ENCODE measurements at regions not wholly inside any gene's neighbourhood (a gene's known extent, or its start where the extent isn't known, plus 50 kb on each side); places are given as distances from the start of the nearest gene placed in this dataset.
"Not testable (repeated sequence)": the region's sequence is repeated elsewhere in the genome, so short reads cannot be mapped to it uniquely, and the experiment has no call there.

DNA sequence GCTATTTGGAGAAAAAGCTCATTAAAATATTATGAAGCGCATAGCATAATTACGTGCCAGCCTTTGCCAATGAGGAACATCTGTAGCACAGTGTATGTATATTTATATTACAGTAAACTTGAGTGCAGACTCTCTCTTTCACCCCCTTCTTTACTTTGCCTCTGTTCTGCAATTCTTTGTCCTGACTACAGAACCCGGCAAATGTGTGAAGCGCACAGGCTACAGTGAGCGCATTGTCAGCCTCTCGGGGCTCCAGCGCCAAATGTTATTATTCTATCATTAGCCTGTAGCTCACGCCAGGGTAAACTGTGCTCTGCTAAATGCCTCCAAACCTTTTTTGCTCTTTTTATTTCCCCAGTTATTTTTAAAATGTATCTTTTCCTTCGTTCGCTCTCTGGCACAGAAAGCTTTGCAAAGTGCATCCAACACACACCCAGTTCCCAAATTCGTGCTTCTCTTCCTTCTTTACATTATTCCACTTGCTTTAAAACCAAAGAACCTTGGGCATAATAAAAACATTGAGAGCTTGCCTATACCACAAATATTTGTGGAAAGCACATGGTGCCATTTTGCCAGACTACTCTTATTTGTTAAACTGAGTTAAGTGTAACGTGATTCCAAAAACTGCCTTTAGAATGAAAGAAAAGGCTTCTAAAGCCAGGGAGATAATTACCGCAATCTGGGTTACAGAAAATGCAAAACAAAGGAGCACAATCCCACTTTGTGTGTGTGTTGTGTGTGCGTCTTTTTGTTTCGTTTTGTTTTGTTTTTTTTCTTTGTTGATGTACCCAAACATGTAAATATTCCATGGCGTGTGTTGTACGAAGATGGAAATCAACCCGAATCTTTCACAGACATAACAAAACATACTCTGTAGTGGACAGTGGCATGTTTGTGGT, 164.1 kb upstream of the MPDZ start:
- no peak for DNase-seq (ENCODE audit: low read depth)
- TF ChIP-seq, protein P1, sequence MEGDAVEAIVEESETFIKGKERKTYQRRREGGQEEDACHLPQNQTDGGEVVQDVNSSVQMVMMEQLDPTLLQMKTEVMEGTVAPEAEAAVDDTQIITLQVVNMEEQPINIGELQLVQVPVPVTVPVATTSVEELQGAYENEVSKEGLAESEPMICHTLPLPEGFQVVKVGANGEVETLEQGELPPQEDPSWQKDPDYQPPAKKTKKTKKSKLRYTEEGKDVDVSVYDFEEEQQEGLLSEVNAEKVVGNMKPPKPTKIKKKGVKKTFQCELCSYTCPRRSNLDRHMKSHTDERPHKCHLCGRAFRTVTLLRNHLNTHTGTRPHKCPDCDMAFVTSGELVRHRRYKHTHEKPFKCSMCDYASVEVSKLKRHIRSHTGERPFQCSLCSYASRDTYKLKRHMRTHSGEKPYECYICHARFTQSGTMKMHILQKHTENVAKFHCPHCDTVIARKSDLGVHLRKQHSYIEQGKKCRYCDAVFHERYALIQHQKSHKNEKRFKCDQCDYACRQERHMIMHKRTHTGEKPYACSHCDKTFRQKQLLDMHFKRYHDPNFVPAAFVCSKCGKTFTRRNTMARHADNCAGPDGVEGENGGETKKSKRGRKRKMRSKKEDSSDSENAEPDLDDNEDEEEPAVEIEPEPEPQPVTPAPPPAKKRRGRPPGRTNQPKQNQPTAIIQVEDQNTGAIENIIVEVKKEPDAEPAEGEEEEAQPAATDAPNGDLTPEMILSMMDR (IDR thresholded peaks at IDR 0.05; ENCODE audit: control insufficient read depth, insufficient read depth, low read depth, low read length, missing control alignments) = no peak

DNA sequence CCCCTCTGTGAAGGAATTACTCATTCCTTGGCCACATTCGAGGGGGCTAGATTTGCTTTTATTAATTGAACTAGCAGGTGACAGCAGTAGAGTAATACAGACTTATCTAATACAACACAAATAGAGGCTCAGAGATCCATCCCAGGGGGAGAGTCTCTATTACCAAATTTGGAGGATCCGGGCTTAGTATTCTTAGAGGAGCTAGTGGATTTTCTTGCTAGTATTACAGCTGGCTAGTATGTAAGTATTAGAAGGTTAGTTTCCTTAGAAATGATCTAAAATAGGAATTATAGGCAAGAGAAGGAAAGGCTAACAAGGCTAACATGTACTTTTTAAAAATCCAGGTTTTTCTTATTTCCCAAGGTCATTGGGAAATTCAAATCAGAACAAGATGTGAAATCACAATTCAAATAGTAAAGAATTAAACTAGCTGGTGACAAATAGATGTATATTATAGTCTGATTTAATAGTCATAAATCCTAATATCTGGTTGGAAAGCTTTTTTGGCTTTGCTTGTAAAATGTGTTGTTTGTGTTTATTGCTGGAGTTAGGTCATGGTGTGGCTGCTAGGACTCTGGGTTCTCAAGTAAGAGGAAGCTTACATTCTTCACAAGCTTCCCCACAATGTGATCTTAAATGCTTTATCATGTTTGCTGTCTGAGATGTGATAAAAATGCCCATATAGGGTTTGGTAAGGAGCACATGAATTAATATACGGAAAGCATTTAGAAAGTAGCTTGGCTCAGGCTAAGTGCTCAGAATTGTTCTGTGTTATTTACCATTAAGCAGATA, 160.4 kb upstream of the MPDZ start:
- TF ChIP-seq, protein P1 (IDR thresholded peaks at IDR 0.05; ENCODE audit: control insufficient read depth, insufficient read depth, low read depth, low read length, missing control alignments) = no peak
- DNase-seq (ENCODE audit: low read depth) = no peak
- H3K4me3 ChIP-seq (ENCODE audit: control insufficient read depth, low read depth, low read length) = no peak overlapping the region

More for the DNA sequence above, 164.1 kb upstream of the MPDZ start:
- H3K4me3 ChIP-seq (ENCODE audit: control insufficient read depth, low read depth, low read length) = no peak overlapping the region

DNA sequence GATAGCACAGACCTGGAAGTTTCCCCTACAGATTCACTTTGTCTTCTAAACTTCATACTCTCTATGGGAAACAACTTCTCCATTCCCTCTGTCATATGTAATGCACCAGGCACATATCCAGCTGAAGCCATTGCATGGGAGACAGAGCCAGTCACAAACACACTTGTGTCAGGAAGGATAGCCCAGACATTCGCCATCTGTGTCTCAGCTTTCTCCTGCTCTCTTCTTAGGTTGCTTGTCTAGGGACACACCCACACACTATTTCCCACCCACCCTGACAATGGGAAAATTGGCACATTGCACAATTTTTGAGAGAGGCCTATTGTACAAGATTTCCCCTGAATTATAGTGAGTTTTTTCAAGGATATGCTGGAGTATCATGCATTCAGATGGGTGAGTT, 158.4 kb upstream of the MPDZ start:
- H3K4me3 ChIP-seq (ENCODE audit: control insufficient read depth, low read depth, low read length) = no peak overlapping the region
- TF ChIP-seq, protein P1 (IDR thresholded peaks at IDR 0.05; ENCODE audit: control insufficient read depth, insufficient read depth, low read depth, low read length, missing control alignments) = no peak
- no peak for DNase-seq (ENCODE audit: low read depth)

DNA sequence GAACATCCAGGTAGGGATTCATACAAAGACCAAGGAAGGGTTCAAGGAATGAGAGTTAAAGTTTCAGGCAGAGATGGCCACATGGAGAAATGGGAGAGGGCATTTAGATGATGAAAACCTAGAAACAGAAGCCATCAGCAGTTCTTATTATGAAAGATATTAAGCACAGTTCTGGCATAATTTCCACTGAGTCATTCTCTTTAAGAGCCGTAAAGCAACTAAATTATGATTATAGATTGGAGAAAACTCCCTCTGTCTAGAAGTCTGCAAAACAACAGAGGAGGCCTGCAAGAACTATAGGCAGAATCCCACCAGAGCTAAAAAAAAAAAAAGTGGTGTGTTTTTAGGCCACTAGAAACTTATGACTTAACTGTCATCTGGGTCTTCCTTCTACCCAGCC, 157.1 kb upstream of the MPDZ start:
- no peak for DNase-seq (ENCODE audit: low read depth)
- H3K4me3 ChIP-seq (ENCODE audit: control insufficient read depth, low read depth, low read length) = no peak overlapping the region

DNA sequence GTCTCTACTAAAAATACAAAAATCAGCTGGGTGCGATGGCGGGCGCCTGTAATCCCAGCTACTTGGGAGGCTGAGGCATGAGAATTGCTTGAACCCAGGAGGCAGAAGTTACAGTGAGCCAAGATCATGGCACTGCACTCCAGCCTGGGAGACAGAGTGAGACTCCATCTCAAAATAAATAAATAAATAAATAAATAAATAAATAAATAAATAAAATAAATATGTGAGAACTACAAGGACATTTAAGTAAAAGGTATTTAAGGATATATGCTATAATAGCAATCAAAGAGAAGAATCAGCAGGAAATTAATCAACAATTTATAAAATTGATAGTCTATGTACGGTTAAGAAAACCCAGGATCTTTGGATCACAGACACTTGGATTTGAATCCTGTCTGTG, 154.0 kb upstream of the MPDZ start:
- not testable (repeated sequence) for H3K4me3 ChIP-seq (ENCODE audit: control insufficient read depth, low read depth, low read length); DNase-seq (ENCODE audit: low read depth)

More for the DNA sequence above, 157.1 kb upstream of the MPDZ start:
- TF ChIP-seq, protein P1 (IDR thresholded peaks at IDR 0.05; ENCODE audit: control insufficient read depth, insufficient read depth, low read depth, low read length, missing control alignments) = no peak

DNA sequence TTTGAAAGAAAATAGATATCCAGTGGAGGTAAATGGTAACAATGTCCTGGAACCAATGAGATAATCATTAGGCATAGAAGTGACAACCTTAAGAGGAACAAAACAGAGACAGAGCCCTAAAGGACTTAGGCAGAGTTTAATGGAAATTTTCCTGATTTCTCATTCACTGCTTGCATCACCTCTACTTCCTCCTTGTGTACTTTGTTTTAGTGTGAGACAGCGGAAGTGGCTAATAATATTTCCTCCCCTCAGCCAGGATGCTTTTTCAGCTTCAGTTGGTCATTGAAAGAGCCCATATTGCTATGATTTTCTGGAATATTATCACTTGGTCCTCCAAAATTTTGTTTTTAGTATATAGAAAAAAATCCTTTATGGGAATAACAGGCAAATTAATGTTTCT, 153.4 kb upstream of the MPDZ start:
- TF ChIP-seq, protein P1 (IDR thresholded peaks at IDR 0.05; ENCODE audit: control insufficient read depth, insufficient read depth, low read depth, low read length, missing control alignments) = no peak
- DNase-seq (ENCODE audit: low read depth) = no peak

DNA sequence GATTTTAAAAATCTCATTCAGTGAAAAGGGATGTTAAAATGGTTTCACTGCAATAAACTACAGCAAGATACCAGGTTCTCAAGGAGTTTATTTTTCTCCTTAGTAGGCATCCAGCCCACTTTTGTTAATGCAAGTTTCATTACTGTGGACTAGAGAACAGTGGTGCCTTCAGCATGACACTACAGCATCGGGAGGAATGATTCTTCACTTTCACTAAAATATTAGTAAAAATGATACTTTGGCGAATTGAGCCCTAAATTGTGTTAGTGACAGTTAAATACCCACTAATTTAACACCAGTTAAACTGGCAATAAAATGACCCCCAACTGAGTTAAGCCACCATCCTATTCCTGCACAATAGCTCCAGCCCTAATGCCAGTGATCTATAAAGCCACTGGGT, 152.2 kb upstream of the MPDZ start:
- H3K4me3 ChIP-seq (ENCODE audit: control insufficient read depth, low read depth, low read length) = no peak overlapping the region
- TF ChIP-seq, protein P1 (IDR thresholded peaks at IDR 0.05; ENCODE audit: control insufficient read depth, insufficient read depth, low read depth, low read length, missing control alignments) = no peak
- no peak for DNase-seq (ENCODE audit: low read depth)

More for the DNA sequence above, 153.4 kb upstream of the MPDZ start:
- H3K4me3 ChIP-seq (ENCODE audit: control insufficient read depth, low read depth, low read length) = no peak overlapping the region

Measured in AG09309 (cell line).